SK-N-SH treated with all-trans-retinoic acid at 6 μM for 48 hours (cell line): ENCODE measurements at regions not wholly inside any gene's neighbourhood (a gene's known extent, or its start where the extent isn't known, plus 50 kb on each side); places are given as distances from the start of the nearest gene placed in this dataset.

Experiments used
- ESRRG ChIP-seq: fragments of 250-450 bp; sonication (Bioruptor Pico); IDR thresholded peaks from 2 replicates; pipeline ENCODE4 v1.6.1; 2021; ENCODE audit warnings: mild to moderate bottlenecking
- OSR1 ChIP-seq: fragments of 250-450 bp; sonication (Bioruptor Pico); IDR thresholded peaks from 2 replicates; pipeline ENCODE4 v1.8.0; 2022; ENCODE audit warnings: moderate library complexity, mild to moderate bottlenecking, inconsistent platforms
- PATZ1 ChIP-seq: fragments of 250-450 bp; sonication (Bioruptor Pico); IDR thresholded peaks from 2 replicates; pipeline ENCODE4 v1.8.0; 2020; ENCODE audit warnings: mild to moderate bottlenecking, moderate library complexity, borderline replicate concordance
- SNAI2 ChIP-seq: fragments of 250-450 bp; sonication (Bioruptor Pico); IDR thresholded peaks from 2 replicates; pipeline ENCODE4 v1.5.0; 2020; ENCODE audit warnings: mild to moderate bottlenecking, moderate library complexity
- ZC3H10 ChIP-seq: fragments of 250-450 bp; sonication (Bioruptor Pico); IDR thresholded peaks from 2 replicates; pipeline ENCODE4 v1.5.1; 2021; ENCODE audit warnings: mild to moderate bottlenecking, moderate library complexity
- ZFP3 ChIP-seq: fragments of 250-450 bp; sonication (Bioruptor Pico); IDR thresholded peaks from 2 replicates; pipeline ENCODE4 v1.5.0; 2020; ENCODE audit warnings: mild to moderate bottlenecking, moderate library complexity
- ZNF8 ChIP-seq: fragments of 450-650 bp; formaldehyde crosslinking; IDR thresholded peaks from 2 replicates; pipeline ENCODE4 v1.5.0; 2020; ENCODE audit warnings: mild to moderate bottlenecking, moderate library complexity
- TF ChIP-seq, protein P1 (sequence below): fragments of 250-450 bp; sonication (Bioruptor Pico); IDR thresholded peaks from 2 replicates; pipeline ENCODE4 v1.5.0; 2020; ENCODE audit warnings: mild to moderate bottlenecking, moderate library complexity

DNA sequence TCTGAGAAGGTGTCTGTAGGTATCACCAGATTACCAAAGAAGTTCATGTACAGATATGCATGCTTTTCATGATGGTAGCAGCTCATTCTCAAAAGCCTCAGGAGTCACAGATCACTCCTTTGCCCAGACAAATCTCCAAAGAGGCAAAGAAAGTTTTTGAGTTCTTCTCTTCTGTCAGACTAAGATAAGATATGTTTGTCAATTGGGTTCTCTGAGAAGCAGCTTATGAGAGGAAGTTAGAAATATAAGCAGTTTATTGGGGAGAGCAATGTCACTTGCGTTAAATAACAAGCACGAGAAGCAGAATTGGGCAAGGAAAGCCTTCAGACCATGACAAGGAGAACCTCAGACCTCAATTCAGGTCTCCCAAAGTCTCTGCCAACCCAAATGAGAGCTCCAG is 219.2 kb upstream of the KLF4 start:
- TF ChIP-seq ZFP3 (CRISPR knock-in tag) (no peak), ZNF8 (CRISPR knock-in tag) (no peak), ZC3H10 (CRISPR knock-in tag) (no peak), ESRRG (CRISPR knock-in tag) (no peak), PATZ1 (CRISPR knock-in tag) (no peak), SNAI2 (CRISPR knock-in tag) (no peak), OSR1 (no peak)
- TF ChIP-seq, protein P1, sequence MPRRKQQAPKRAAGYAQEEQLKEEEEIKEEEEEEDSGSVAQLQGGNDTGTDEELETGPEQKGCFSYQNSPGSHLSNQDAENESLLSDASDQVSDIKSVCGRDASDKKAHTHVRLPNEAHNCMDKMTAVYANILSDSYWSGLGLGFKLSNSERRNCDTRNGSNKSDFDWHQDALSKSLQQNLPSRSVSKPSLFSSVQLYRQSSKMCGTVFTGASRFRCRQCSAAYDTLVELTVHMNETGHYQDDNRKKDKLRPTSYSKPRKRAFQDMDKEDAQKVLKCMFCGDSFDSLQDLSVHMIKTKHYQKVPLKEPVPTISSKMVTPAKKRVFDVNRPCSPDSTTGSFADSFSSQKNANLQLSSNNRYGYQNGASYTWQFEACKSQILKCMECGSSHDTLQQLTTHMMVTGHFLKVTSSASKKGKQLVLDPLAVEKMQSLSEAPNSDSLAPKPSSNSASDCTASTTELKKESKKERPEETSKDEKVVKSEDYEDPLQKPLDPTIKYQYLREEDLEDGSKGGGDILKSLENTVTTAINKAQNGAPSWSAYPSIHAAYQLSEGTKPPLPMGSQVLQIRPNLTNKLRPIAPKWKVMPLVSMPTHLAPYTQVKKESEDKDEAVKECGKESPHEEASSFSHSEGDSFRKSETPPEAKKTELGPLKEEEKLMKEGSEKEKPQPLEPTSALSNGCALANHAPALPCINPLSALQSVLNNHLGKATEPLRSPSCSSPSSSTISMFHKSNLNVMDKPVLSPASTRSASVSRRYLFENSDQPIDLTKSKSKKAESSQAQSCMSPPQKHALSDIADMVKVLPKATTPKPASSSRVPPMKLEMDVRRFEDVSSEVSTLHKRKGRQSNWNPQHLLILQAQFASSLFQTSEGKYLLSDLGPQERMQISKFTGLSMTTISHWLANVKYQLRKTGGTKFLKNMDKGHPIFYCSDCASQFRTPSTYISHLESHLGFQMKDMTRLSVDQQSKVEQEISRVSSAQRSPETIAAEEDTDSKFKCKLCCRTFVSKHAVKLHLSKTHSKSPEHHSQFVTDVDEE (CRISPR knock-in tag): no peak
